ENCODE measurements at regions not wholly inside any gene's neighbourhood (a gene's known extent, or its start where the extent isn't known, plus 50 kb on each side); places are given as distances from the start of the nearest gene placed in this dataset.

DNA sequence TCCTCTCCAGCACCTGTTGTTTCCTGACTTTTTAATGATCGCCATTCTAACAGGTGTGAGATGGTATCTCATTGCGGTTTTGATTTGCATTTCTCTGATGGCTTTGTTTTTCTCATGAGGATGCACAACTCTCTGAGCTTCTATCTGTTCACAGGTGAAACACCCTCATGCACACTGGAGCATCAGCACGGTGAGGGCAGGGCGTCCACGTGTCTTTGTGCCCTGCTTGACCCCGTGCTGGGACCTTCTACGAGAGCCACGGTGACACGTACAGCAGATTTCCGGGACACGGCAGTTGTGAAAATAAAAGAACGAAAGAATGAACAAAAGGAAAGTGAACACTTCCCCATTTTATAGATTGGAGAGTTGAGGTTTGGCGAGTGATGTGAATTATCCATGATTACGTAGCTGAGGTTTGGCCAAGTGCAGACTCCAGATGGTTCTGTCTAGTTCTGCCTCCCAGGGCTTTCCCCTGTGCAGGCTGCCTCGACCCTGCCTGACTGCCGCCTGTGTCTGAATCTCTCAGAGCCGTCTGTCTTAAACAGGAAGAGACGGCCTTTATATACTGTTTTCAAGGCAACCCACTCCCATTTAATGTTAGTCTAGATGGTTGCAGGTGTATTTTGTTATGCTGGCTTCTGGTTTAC lies 67.8 kb upstream of the SORBS2 start:
- TF ChIP-seq, protein P1, sequence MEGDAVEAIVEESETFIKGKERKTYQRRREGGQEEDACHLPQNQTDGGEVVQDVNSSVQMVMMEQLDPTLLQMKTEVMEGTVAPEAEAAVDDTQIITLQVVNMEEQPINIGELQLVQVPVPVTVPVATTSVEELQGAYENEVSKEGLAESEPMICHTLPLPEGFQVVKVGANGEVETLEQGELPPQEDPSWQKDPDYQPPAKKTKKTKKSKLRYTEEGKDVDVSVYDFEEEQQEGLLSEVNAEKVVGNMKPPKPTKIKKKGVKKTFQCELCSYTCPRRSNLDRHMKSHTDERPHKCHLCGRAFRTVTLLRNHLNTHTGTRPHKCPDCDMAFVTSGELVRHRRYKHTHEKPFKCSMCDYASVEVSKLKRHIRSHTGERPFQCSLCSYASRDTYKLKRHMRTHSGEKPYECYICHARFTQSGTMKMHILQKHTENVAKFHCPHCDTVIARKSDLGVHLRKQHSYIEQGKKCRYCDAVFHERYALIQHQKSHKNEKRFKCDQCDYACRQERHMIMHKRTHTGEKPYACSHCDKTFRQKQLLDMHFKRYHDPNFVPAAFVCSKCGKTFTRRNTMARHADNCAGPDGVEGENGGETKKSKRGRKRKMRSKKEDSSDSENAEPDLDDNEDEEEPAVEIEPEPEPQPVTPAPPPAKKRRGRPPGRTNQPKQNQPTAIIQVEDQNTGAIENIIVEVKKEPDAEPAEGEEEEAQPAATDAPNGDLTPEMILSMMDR (optimal IDR thresholded peaks at IDR 0.05 in 1 of 3, IDR thresholded peaks at IDR 0.05 in 1 of 3, conservative IDR thresholded peaks at IDR 0.05 in 1 of 3; ENCODE audit: extremely low read depth in 1 of 3, insufficient read depth in 2 of 3, low read length in 3 of 3): no peak
- TF ChIP-seq EZH2 (IDR thresholded peaks at IDR 0.05; ENCODE audit: low read length): no peak
